ENCODE measurements at regions not wholly inside any gene's neighbourhood (a gene's known extent, or its start where the extent isn't known, plus 50 kb on each side); places are given as distances from the start of the nearest gene placed in this dataset.

- TF ChIP-seq EZH2 (IDR thresholded peaks at IDR 0.05; ENCODE audit: borderline replicate concordance, insufficient read depth, low read length, poor library complexity, severe bottlenecking) (no peak), TAF1 (IDR thresholded peaks at IDR 0.05; ENCODE audit: low read depth) (no peak), CTCF (IDR thresholded peaks at IDR 0.05; ENCODE audit: poor library complexity, severe bottlenecking) (no peak), RAD21 (conservative IDR thresholded peaks at IDR 0.05) (no peak), POLR2AphosphoS5 (IDR thresholded peaks at IDR 0.05) (no peak), EP300 (conservative IDR thresholded peaks at IDR 0.05; ENCODE audit: poor library complexity, severe bottlenecking) (no peak)
Observed at GRCh38 chr18:55079481-55080355, 120.5 kb upstream of the CCDC68 start.
